HEK293T (cell line): ENCODE measurements at regions not wholly inside any gene's neighbourhood (a gene's known extent, or its start where the extent isn't known, plus 50 kb on each side); places are given as distances from the start of the nearest gene placed in this dataset.

Source experiments
- CTCF ChIA-PET: fragments of 350-600 bp; formaldehyde crosslinking; extraction: SDS; loops from one replicate; lab custom pipeline; 2021; ENCODE audit warnings: antibody characterized with exemption, inconsistent platforms; lab: Yijun Ruan, JAX
- POLR2A ChIA-PET: fragments of 350-600 bp; formaldehyde crosslinking; extraction: SDS; loops from one replicate; lab custom pipeline; 2020; ENCODE audit warnings: antibody characterized with exemption, inconsistent platforms; lab: Yijun Ruan, JAX
- DNase-seq: peaks from one replicate; pipeline ENCODE4 v3.0.0; 2012; ENCODE audit warnings: mixed read lengths; ENCODE audit errors: extremely low spot score
- ARNT ChIP-seq: fragments of 450-650 bp; IDR thresholded peaks from 2 replicates; pipeline ENCODE4 v1.6.1; 2017; ENCODE audit warnings: mild to moderate bottlenecking
- BHLHE40 ChIP-seq: fragments of 450-650 bp; IDR thresholded peaks from 2 replicates; pipeline ENCODE4 v1.6.1; 2016; ENCODE audit warnings: mild to moderate bottlenecking, moderate library complexity, borderline replicate concordance
- CTBP1 ChIP-seq: fragments of 450-650 bp; IDR thresholded peaks from 2 replicates; pipeline ENCODE4 v1.6.1; 2016; ENCODE audit warnings: borderline replicate concordance
- ELF4 ChIP-seq: fragments of 450-650 bp; IDR thresholded peaks from 2 replicates; pipeline ENCODE4 v1.6.1; 2017; ENCODE audit warnings: antibody characterized with exemption
- FOXA1 ChIP-seq: fragments of 450-650 bp; IDR thresholded peaks from 2 replicates; pipeline ENCODE4 v1.6.1; 2016; ENCODE audit warnings: mild to moderate bottlenecking
- FOXK2 ChIP-seq: fragments of 450-650 bp; IDR thresholded peaks from 2 replicates; pipeline ENCODE4 v1.6.1; 2016; ENCODE audit warnings: mild to moderate bottlenecking
- FOXM1 ChIP-seq: fragments of 450-650 bp; IDR thresholded peaks from 2 replicates; pipeline ENCODE4 v1.6.1; 2017; ENCODE audit warnings: mild to moderate bottlenecking, borderline replicate concordance
- HDGF ChIP-seq: fragments of 450-650 bp; IDR thresholded peaks from 2 replicates; pipeline ENCODE4 v1.6.1; 2017; ENCODE audit warnings: antibody characterized with exemption, borderline replicate concordance
- L3MBTL2 ChIP-seq: fragments of 450-650 bp; conservative IDR thresholded peaks from 2 replicates; pipeline ENCODE4 v1.6.1; 2016; ENCODE audit warnings: mild to moderate bottlenecking
- LEF1 ChIP-seq: fragments of 450-650 bp; IDR thresholded peaks from 2 replicates; pipeline ENCODE4 v1.6.1; 2017; ENCODE audit warnings: mild to moderate bottlenecking, borderline replicate concordance
- NFRKB ChIP-seq: fragments of 450-650 bp; IDR thresholded peaks from 2 replicates; pipeline ENCODE4 v1.6.1; 2016; ENCODE audit warnings: mild to moderate bottlenecking, moderate library complexity
- PKNOX1 ChIP-seq: fragments of 450-650 bp; IDR thresholded peaks from 2 replicates; pipeline ENCODE4 v1.6.1; 2016
- SP1 ChIP-seq: fragments of 450-650 bp; IDR thresholded peaks from 2 replicates; pipeline ENCODE4 v1.6.1; 2017
- SUZ12 ChIP-seq: fragments of 450-650 bp; IDR thresholded peaks from 2 replicates; pipeline ENCODE4 v1.6.1; 2016; ENCODE audit warnings: mild to moderate bottlenecking
- TARDBP ChIP-seq: fragments of 450-650 bp; IDR thresholded peaks from 2 replicates; pipeline ENCODE4 v1.6.1; 2016
- ZNF384 ChIP-seq: fragments of 450-650 bp; IDR thresholded peaks from 2 replicates; pipeline ENCODE4 v1.6.1; 2016

DNA sequence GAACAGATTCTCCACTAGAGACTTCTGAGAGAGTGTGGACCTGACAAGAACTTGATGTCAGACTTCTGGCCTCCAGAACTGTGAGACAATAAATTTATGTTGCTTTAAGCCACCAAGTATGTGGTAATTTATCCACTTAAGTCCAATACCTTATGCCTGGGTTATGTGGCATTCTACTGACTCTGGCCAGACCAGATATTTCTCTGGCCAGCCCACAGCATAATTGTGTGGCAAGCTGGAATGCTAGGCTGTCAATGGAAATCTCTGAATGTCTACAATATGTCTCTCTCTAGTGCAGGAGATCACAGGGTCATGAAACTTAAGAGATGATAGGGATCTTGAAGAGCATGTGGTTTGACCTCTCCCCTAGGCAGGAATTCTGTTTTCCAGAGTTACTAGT, 251.0 kb downstream of the ZNF674 start:
- no peak for DNase-seq
- ChIA-PET CTCF (no interaction called here), POLR2A (no interaction called here)
- no peak for TF ChIP-seq TARDBP
- no peak for TF ChIP-seq FOXA1
- TF ChIP-seq FOXM1 = no peak
- TF ChIP-seq SUZ12 = no peak
- no peak for TF ChIP-seq BHLHE40
- no peak for TF ChIP-seq FOXK2
- TF ChIP-seq CTBP1 = no peak
- TF ChIP-seq L3MBTL2 = no peak
- TF ChIP-seq ARNT = no peak
- TF ChIP-seq NFRKB = no peak
- TF ChIP-seq ELF4 = no peak

DNA sequence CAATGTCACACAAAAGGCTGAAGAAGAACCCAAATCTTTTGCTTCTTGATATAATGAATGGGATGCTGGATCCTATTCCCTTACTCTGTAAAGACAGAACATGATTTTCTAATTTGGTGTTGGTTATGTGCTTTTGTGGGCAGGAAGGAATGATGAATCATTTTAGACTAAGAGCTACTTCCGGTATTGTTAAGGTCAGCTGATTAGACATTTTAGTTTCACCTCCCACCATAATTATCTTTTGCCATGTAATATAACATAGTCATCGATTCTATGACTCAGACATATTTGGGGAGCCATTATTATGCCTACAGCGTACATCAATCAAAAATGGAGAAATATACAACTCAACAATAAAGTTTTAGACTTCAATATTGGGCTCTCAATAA, 265.3 kb downstream of the ZNF674 start:
- no peak for DNase-seq
- POLR2A ChIA-PET = no interaction called here
- TF ChIP-seq TARDBP (no peak), ELF4 (no peak), ZNF384 (no peak), BHLHE40 (no peak), SP1 (no peak), FOXA1 (no peak)
- CTCF ChIA-PET = no interaction called here

DNA sequence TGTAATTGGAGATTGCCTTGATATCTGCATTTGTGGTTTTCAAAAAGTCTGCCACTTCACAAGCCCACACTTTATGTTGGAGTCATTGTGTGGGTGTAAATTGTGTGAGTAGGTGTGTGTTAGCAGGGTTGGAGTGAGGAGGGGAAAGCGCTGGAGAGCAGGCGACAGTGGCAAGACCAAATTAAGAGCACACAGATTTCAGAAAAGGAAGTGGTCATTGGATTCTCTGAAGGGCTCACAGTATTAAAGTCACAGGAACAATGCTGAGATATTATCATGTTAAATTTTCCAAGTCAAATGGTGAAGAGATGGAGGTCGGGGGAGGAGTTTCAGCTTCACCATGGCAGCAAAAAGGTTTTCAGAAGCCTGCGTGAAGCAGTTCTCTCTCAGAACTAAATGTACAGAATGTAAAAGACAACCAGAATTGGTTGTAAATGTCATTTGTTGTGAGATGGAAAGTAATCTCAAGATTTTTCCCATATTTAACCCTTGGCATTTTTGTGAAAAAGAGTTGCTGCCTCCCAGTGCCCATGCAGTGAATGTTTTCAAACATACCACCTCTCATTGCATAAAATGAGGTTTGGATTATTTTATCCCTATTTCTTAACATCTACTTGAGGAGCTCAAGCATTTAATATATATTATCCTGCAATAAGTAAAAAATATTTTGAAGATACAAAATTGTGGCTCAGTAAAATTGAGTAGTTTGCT, 265.9 kb downstream of the ZNF674 start:
- no peak for DNase-seq
- ChIA-PET CTCF (no interaction called here), POLR2A (no interaction called here)
- no peak for TF ChIP-seq LEF1
- no peak for TF ChIP-seq FOXA1
- TF ChIP-seq TARDBP = no peak
- TF ChIP-seq ELF4 = no peak
- TF ChIP-seq FOXK2 = no peak
- no peak for TF ChIP-seq NFRKB
- no peak for TF ChIP-seq HDGF

DNA sequence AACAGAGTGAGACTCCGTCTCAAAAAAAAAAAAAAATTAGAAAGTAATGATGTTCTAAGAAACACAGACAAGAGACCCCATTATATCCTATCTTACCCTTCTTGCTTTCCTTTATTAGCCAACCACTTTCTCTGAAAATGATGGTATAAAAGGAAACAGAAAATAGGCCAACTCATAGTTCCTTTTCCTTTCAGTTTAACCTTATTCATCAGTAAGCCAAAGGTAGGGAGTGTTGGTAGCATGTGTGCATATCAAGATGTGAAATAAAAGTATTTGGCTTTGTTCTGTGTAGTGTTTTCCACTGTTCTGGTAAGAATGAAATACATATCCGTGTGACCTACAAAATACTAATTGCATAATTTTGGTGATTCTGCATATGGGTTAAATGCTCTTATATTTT, 266.6 kb downstream of the ZNF674 start:
- no peak for DNase-seq
- ChIA-PET CTCF (no interaction called here), POLR2A (no interaction called here)
- TF ChIP-seq LEF1 (no peak), FOXM1 (no peak), ARNT (no peak), CTBP1 (no peak), ELF4 (no peak), FOXA1 (no peak), SP1 (no peak), BHLHE40 (no peak), HDGF (no peak), PKNOX1 (no peak)

DNA sequence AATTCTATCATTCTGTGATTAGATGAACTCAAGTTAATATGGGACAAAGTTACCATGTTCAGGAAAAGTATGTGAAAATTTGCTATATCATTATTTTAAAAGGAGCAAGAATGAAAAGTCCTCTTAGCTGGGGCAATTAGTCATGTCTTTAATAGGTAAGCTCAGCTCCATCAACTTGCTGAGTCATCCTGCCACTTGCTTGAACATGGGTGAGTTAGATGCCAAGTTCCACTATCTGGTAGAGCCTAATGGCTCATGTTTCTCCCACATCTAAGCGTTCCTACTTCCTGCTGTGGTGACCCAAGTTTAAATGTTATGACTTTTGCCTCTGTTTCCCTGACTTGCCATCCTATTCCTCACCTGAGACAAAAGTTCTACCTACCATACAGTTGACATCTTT, 276.8 kb downstream of the ZNF674 start:
- ChIA-PET POLR2A (no interaction called here), CTCF (no interaction called here)
- no peak for DNase-seq
- no peak for TF ChIP-seq FOXK2
- TF ChIP-seq SUZ12 = no peak
- TF ChIP-seq CTBP1 = no peak
- TF ChIP-seq HDGF = no peak
- no peak for TF ChIP-seq NFRKB
- no peak for TF ChIP-seq ARNT
- TF ChIP-seq FOXM1 = no peak
- TF ChIP-seq PKNOX1 = no peak
- no peak for TF ChIP-seq FOXA1
- TF ChIP-seq BHLHE40 = no peak

DNA sequence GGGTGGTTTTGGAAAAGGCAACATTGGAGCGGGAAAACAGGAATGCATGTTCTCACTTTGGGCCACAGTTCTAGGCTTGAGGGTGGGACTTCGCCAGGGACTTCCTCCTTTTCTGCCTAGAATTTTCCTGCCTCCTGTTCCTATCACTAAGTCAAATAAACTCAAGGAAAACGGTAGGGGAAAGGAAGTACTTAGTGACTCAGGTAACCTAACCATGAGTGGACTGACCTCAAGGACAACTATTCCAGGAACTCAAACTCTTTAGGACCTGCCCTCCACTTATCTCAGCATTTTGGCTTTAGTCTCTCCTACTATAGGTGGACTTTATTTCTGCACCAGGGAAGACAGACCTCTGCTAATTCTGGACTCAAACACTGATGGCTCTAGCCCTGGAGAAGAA, 281.7 kb downstream of the ZNF674 start:
- ChIA-PET CTCF (no interaction called here), POLR2A (no interaction called here)
- TF ChIP-seq ZNF384 = no peak
- TF ChIP-seq FOXK2 = no peak
- no peak for TF ChIP-seq NFRKB
- TF ChIP-seq ARNT = no peak
- no peak for TF ChIP-seq L3MBTL2
- no peak for TF ChIP-seq FOXM1
- TF ChIP-seq PKNOX1 = no peak
- no peak for TF ChIP-seq FOXA1
- no peak for TF ChIP-seq CTBP1
- TF ChIP-seq BHLHE40 = no peak
- TF ChIP-seq SUZ12 = no peak
- DNase-seq = no peak

DNA sequence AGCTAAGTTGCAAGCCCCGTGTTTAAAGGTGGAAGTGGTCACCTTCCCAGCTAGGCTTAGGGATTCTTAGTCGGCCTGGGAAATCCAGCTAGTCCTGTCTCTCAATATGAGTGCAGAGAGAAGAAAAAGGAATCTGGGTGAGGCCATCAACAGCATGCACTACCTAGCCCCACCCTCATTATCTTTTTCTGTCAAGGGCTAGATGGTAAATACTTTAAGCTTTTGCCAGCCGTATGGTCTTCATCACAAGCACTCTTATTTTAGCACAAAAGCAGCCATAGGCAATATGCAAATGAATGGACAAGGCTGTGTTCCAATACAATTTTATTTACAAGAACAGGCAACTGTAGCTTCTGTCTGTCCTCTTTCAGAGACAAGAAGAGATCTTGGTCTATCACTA, 282.9 kb downstream of the ZNF674 start:
- no peak for DNase-seq
- ChIA-PET POLR2A (no interaction called here), CTCF (no interaction called here)
- no peak for TF ChIP-seq SP1
- TF ChIP-seq SUZ12 = no peak
- TF ChIP-seq PKNOX1 = no peak
- no peak for TF ChIP-seq BHLHE40
